GM12878 (cell line): ENCODE measurements at regions not wholly inside any gene's neighbourhood (a gene's known extent, or its start where the extent isn't known, plus 50 kb on each side); places are given as distances from the start of the nearest gene placed in this dataset.

Source experiments
- ATAC-seq: fragments of 200-7000 bp; cut with Tn5 transposase; 3 replicates; pipeline ENCODE4 v1.9.1; 2020; ENCODE audit warnings: mild to moderate bottlenecking, moderate library complexity
- BruUV-seq: library from RNA; stranded (reverse); fragments of 400-500 nt; replicated peaks from 2 replicates; lab custom pipeline; 2021; lab: Mats Ljungman, UMichigan
- CTCF ChIA-PET: fragments of 300-600 bp; sonication (Branson Sonifier 250); formaldehyde crosslinking; extraction: SDS; loops from one replicate; lab custom pipeline; 2021; ENCODE audit warnings: inconsistent platforms; lab: Yijun Ruan, JAX
- POLR2A ChIA-PET: fragments of 350-600 bp; formaldehyde crosslinking; extraction: SDS; loops from one replicate; lab custom pipeline; 2021; ENCODE audit warnings: inconsistent platforms; lab: Charles Lee
- RAD21 ChIA-PET: fragments of 300-600 bp; sonication (Branson Sonifier 250); formaldehyde crosslinking; loops from one replicate; lab custom pipeline; 2023; ENCODE audit warnings: antibody characterized with exemption; ENCODE audit not compliant: unreplicated experiment; lab: Charles Lee
- SMC1A ChIA-PET: fragments of 300-600 bp; sonication (Branson Sonifier 250); formaldehyde crosslinking; loops from one replicate; lab custom pipeline; 2023; ENCODE audit not compliant: unreplicated experiment, uncharacterized antibody; lab: Charles Lee
- DNase-seq: peaks from one replicate; pipeline ENCODE4 v3.0.0-alpha.2; 2011; ENCODE audit warnings: low read depth, low spot score
- FAIRE-seq: peaks from 3 replicates; lab custom pipeline; 2011; peaks lifted over from hg19 to GRCh38; lab: Jason Lieb, UNC
- H2AFZ ChIP-seq: 2 replicates; pipeline ENCODE4 v1.6.0; 2011; ENCODE audit warnings: low read depth, low read length, control low read depth; ENCODE audit not compliant: control insufficient read depth
- H3K27ac ChIP-seq: 2 replicates; pipeline ENCODE4 v1.5.1; 2011; ENCODE audit warnings: control low read depth; ENCODE audit not compliant: control insufficient read depth, insufficient read depth
- H3K27me3 ChIP-seq, 2 experiments: replicated peaks in 1 of 2; 2 replicates each; pipeline versions ENCODE4 v1.6.0 to v1.6.1; 2011; ENCODE audit warnings: low read length in 1 of 2; ENCODE audit not compliant: control insufficient read depth in 2 of 2, insufficient read depth in 2 of 2
- H3K36me3 ChIP-seq, 2 experiments: 2 replicates each; pipeline ENCODE4 v1.5.1; 2011; ENCODE audit warnings: low read length in 1 of 2; ENCODE audit not compliant: control insufficient read depth in 2 of 2, insufficient read depth in 2 of 2
- H3K4me1 ChIP-seq: 2 replicates; pipeline ENCODE4 v1.6.1; 2011; ENCODE audit warnings: mild to moderate bottlenecking, low read length, moderate library complexity, mixed read lengths; ENCODE audit not compliant: control insufficient read depth, insufficient read depth
- H3K4me2 ChIP-seq: 2 replicates; pipeline ENCODE4 v1.6.0; 2011; ENCODE audit warnings: control low read depth; ENCODE audit not compliant: control insufficient read depth, insufficient read depth
- H3K4me3 ChIP-seq: fragments of 200-600 bp; sonication (generic); 2 replicates; pipeline ENCODE4 v1.5.1; 2016
- H3K79me2 ChIP-seq: 2 replicates; pipeline ENCODE4 v1.6.0; 2011; ENCODE audit warnings: low read length; ENCODE audit not compliant: control insufficient read depth, insufficient read depth
- H3K9ac ChIP-seq: 2 replicates; pipeline ENCODE4 v1.8.0; 2011; ENCODE audit warnings: low read length, control low read depth, mixed read lengths; ENCODE audit not compliant: control insufficient read depth, insufficient read depth
- H3K9me3 ChIP-seq: replicated peaks from 3 replicates; pipeline ENCODE4 v1.5.1; 2011; ENCODE audit warnings: mild to moderate bottlenecking, low read length; ENCODE audit not compliant: control insufficient read depth, insufficient read depth
- H4K20me1 ChIP-seq: 2 replicates; pipeline ENCODE4 v1.6.0; 2011; ENCODE audit not compliant: control insufficient read depth, insufficient read depth
- CEBPZ ChIP-seq: fragments of 150-350 bp; IDR thresholded peaks from 2 replicates; pipeline ENCODE4 v1.6.1; 2016; ENCODE audit warnings: low read depth, low read length
- FOS ChIP-seq: IDR thresholded peaks from 3 replicates; pipeline ENCODE4 v1.6.1; 2011; ENCODE audit warnings: borderline replicate concordance; ENCODE audit not compliant: insufficient read length; ENCODE audit errors: extremely low read depth
- MLLT1 ChIP-seq: fragments of 450-650 bp; IDR thresholded peaks from 2 replicates; pipeline ENCODE4 v1.6.1; 2016; ENCODE audit warnings: mild to moderate bottlenecking
- NFIC ChIP-seq: IDR thresholded peaks from 2 replicates; pipeline ENCODE4 v1.6.1; 2012; ENCODE audit warnings: low read depth, mild to moderate bottlenecking, inconsistent platforms, low read length, moderate library complexity
- POLR2A ChIP-seq: IDR thresholded peaks from 2 replicates; pipeline ENCODE4 v1.6.1; 2011; ENCODE audit warnings: low read depth, mild to moderate bottlenecking, low read length
- POLR2AphosphoS5 ChIP-seq: IDR thresholded peaks from 2 replicates; pipeline ENCODE4 v1.6.1; 2011; ENCODE audit warnings: mild to moderate bottlenecking, low read length, inconsistent platforms
- POU2F2 ChIP-seq: IDR thresholded peaks from 3 replicates; pipeline ENCODE4 v1.6.1; 2011; ENCODE audit warnings: low read depth, mild to moderate bottlenecking, low read length, borderline replicate concordance
- SPI1 ChIP-seq: IDR thresholded peaks from 2 replicates; pipeline ENCODE4 v1.6.1; 2011; ENCODE audit warnings: low read depth, mild to moderate bottlenecking, low read length, moderate library complexity, borderline replicate concordance; ENCODE audit not compliant: insufficient read depth
- SUZ12 ChIP-seq: fragments of 200-600 bp; sonication (generic); IDR thresholded peaks from one replicate; pipeline ENCODE4 v1.6.1; 2018; ENCODE audit warnings: antibody characterized with exemption, mild to moderate bottlenecking; ENCODE audit not compliant: unreplicated experiment
- ZBED1 ChIP-seq: IDR thresholded peaks from 2 replicates; pipeline ENCODE4 v1.6.1; 2016; ENCODE audit warnings: borderline replicate concordance
- ZNF274 ChIP-seq: IDR thresholded peaks from one replicate; pipeline ENCODE4 v1.8.0; 2011; ENCODE audit not compliant: insufficient read length, insufficient read depth
- ZNF592 ChIP-seq: fragments of 450-650 bp; IDR thresholded peaks from 2 replicates; pipeline ENCODE4 v1.6.1; 2017; ENCODE audit warnings: mild to moderate bottlenecking, moderate library complexity
- WGBS: methylation state at CpG from one replicate; pipeline ENCODE4 v1.1.6; 2016; ENCODE audit warnings: low lambda C conversion rate; ENCODE audit not compliant: insufficient replicate concordance, insufficient coverage; ENCODE audit errors: missing lambda C conversion rate; 5-methylcytosine and 5-hydroxymethylcytosine counted together
- in situ Hi-C: fragments of 300-500 bp; cut with MboI; formaldehyde crosslinking; loops from 9 replicates; pipeline ENCODE4 v1.14.3; 2018; ENCODE audit warnings: mixed read lengths
- intact Hi-C: fragments of 100-400 bp; cut with micrococcal nuclease; formaldehyde crosslinking; loops from one replicate; pipeline ENCODE4 v1.14.2; 2022; ENCODE audit not compliant: unreplicated experiment

- no peak for TF ChIP-seq ZNF592
- no peak for TF ChIP-seq CEBPZ
- no peak for TF ChIP-seq FOS
- no peak for TF ChIP-seq ZBED1
Measured at GRCh38 chr4:54930226-54930625, 195.2 kb downstream of the KDR start (continued).

- ChIA-PET CTCF (no interaction called here), POLR2A (no interaction called here), SMC1A (no interaction called here), RAD21 (no interaction called here)
- Histone ChIP-seq H3K4me1 (no peaks in the 10 kb centered on the region), H3K9me3 (no peaks in the 10 kb centered on the region), H3K27ac (no peak overlapping the region), H4K20me1 (no peaks in the 10 kb centered on the region), H3K4me3 (no peak overlapping the region), H3K36me3 (no peaks in the 10 kb centered on the region), H2AFZ (no peak overlapping the region), H3K79me2 (no peaks in the 10 kb centered on the region), H3K9ac (no peak overlapping the region), H3K4me2 (no peak overlapping the region), H3K27me3 (no peaks in the 10 kb centered on the region; a peak in 1 of 4 replicates)
- ATAC-seq (no peak), FAIRE-seq (no peak), DNase-seq (no peak)
- in situ Hi-C loops: no loop called here
- BruUV-seq: no TSS peak
- intact Hi-C loops: no loop called here
- TF ChIP-seq MLLT1 (no peak), ZNF274 (no peak), POLR2A (no peak), POLR2AphosphoS5 (no peak), SPI1 (no peak), POU2F2 (no peak), ZBED1 (no peak), NFIC (no peak), SUZ12 (no peak)
- WGBS: 19% methylated on average over 4 of the region's 4 CpGs
Measured at GRCh38 chr4:54929459-54929858, 195.9 kb downstream of the KDR start.
